GM12878 (cell line): ENCODE measurements at regions not wholly inside any gene's neighbourhood (a gene's known extent, or its start where the extent isn't known, plus 50 kb on each side); places are given as distances from the start of the nearest gene placed in this dataset.

Source experiments
- ATAC-seq: fragments of 200-7000 bp; cut with Tn5 transposase; 3 replicates; pipeline ENCODE4 v1.9.1; 2020; ENCODE audit warnings: mild to moderate bottlenecking, moderate library complexity
- BruUV-seq: library from RNA; stranded (reverse); fragments of 400-500 nt; replicated peaks from 2 replicates; lab custom pipeline; 2021; lab: Mats Ljungman, UMichigan
- CTCF ChIA-PET: fragments of 300-600 bp; sonication (Branson Sonifier 250); formaldehyde crosslinking; extraction: SDS; loops from one replicate; lab custom pipeline; 2021; ENCODE audit warnings: inconsistent platforms; lab: Yijun Ruan, JAX
- POLR2A ChIA-PET: fragments of 350-600 bp; formaldehyde crosslinking; extraction: SDS; loops from one replicate; lab custom pipeline; 2021; ENCODE audit warnings: inconsistent platforms; lab: Charles Lee
- RAD21 ChIA-PET: fragments of 300-600 bp; sonication (Branson Sonifier 250); formaldehyde crosslinking; loops from one replicate; lab custom pipeline; 2023; ENCODE audit warnings: antibody characterized with exemption; ENCODE audit not compliant: unreplicated experiment; lab: Charles Lee
- SMC1A ChIA-PET: fragments of 300-600 bp; sonication (Branson Sonifier 250); formaldehyde crosslinking; loops from one replicate; lab custom pipeline; 2023; ENCODE audit not compliant: unreplicated experiment, uncharacterized antibody; lab: Charles Lee
- DNase-seq: peaks from one replicate; pipeline ENCODE4 v3.0.0-alpha.2; 2011; ENCODE audit warnings: low read depth, low spot score
- FAIRE-seq: peaks from 3 replicates; lab custom pipeline; 2011; peaks lifted over from hg19 to GRCh38; lab: Jason Lieb, UNC
- H2AFZ ChIP-seq: 2 replicates; pipeline ENCODE4 v1.6.0; 2011; ENCODE audit warnings: low read depth, low read length, control low read depth; ENCODE audit not compliant: control insufficient read depth
- H3K27ac ChIP-seq: 2 replicates; pipeline ENCODE4 v1.5.1; 2011; ENCODE audit warnings: control low read depth; ENCODE audit not compliant: control insufficient read depth, insufficient read depth
- H3K27me3 ChIP-seq, 2 experiments: replicated peaks in 1 of 2; 2 replicates each; pipeline versions ENCODE4 v1.6.0 to v1.6.1; 2011; ENCODE audit warnings: low read length in 1 of 2; ENCODE audit not compliant: control insufficient read depth in 2 of 2, insufficient read depth in 2 of 2
- H3K36me3 ChIP-seq, 2 experiments: 2 replicates each; pipeline ENCODE4 v1.5.1; 2011; ENCODE audit warnings: low read length in 1 of 2; ENCODE audit not compliant: control insufficient read depth in 2 of 2, insufficient read depth in 2 of 2
- H3K4me1 ChIP-seq: 2 replicates; pipeline ENCODE4 v1.6.1; 2011; ENCODE audit warnings: mild to moderate bottlenecking, low read length, moderate library complexity, mixed read lengths; ENCODE audit not compliant: control insufficient read depth, insufficient read depth
- H3K4me2 ChIP-seq: 2 replicates; pipeline ENCODE4 v1.6.0; 2011; ENCODE audit warnings: control low read depth; ENCODE audit not compliant: control insufficient read depth, insufficient read depth
- H3K4me3 ChIP-seq: fragments of 200-600 bp; sonication (generic); 2 replicates; pipeline ENCODE4 v1.5.1; 2016
- H3K79me2 ChIP-seq: 2 replicates; pipeline ENCODE4 v1.6.0; 2011; ENCODE audit warnings: low read length; ENCODE audit not compliant: control insufficient read depth, insufficient read depth
- H3K9ac ChIP-seq: 2 replicates; pipeline ENCODE4 v1.8.0; 2011; ENCODE audit warnings: low read length, control low read depth, mixed read lengths; ENCODE audit not compliant: control insufficient read depth, insufficient read depth
- H3K9me3 ChIP-seq: replicated peaks from 3 replicates; pipeline ENCODE4 v1.5.1; 2011; ENCODE audit warnings: mild to moderate bottlenecking, low read length; ENCODE audit not compliant: control insufficient read depth, insufficient read depth
- H4K20me1 ChIP-seq: 2 replicates; pipeline ENCODE4 v1.6.0; 2011; ENCODE audit not compliant: control insufficient read depth, insufficient read depth
- CREM ChIP-seq: IDR thresholded peaks from 2 replicates; pipeline ENCODE4 v1.6.1; 2014; ENCODE audit warnings: antibody characterized with exemption, low read depth
- NR2F1 ChIP-seq: fragments of 450-650 bp; conservative IDR thresholded peaks from 2 replicates; pipeline ENCODE4 v1.6.1; 2017; ENCODE audit warnings: mild to moderate bottlenecking
- RAD51 ChIP-seq: fragments of 450-650 bp; IDR thresholded peaks from 2 replicates; pipeline ENCODE4 v1.6.1; 2016; ENCODE audit warnings: moderate library complexity, mild to moderate bottlenecking, inconsistent platforms
- SUZ12 ChIP-seq: fragments of 200-600 bp; sonication (generic); IDR thresholded peaks from one replicate; pipeline ENCODE4 v1.6.1; 2018; ENCODE audit warnings: antibody characterized with exemption, mild to moderate bottlenecking; ENCODE audit not compliant: unreplicated experiment
- WGBS: methylation state at CpG from one replicate; pipeline ENCODE4 v1.1.6; 2016; ENCODE audit warnings: low lambda C conversion rate; ENCODE audit not compliant: insufficient replicate concordance, insufficient coverage; ENCODE audit errors: missing lambda C conversion rate; 5-methylcytosine and 5-hydroxymethylcytosine counted together
- in situ Hi-C: fragments of 300-500 bp; cut with MboI; formaldehyde crosslinking; loops from 9 replicates; pipeline ENCODE4 v1.14.3; 2018; ENCODE audit warnings: mixed read lengths
- intact Hi-C: fragments of 100-400 bp; cut with micrococcal nuclease; formaldehyde crosslinking; loops from one replicate; pipeline ENCODE4 v1.14.2; 2022; ENCODE audit not compliant: unreplicated experiment
- TF ChIP-seq, protein P1 (sequence below): fragments of 450-650 bp; IDR thresholded peaks from 2 replicates; pipeline ENCODE4 v1.6.1; 2017; ENCODE audit warnings: low read depth, mild to moderate bottlenecking, moderate library complexity
- TF ChIP-seq, protein P2 (sequence below): fragments of 450-650 bp; IDR thresholded peaks from 2 replicates; pipeline ENCODE4 v1.6.1; 2017; ENCODE audit warnings: borderline replicate concordance

DNA sequence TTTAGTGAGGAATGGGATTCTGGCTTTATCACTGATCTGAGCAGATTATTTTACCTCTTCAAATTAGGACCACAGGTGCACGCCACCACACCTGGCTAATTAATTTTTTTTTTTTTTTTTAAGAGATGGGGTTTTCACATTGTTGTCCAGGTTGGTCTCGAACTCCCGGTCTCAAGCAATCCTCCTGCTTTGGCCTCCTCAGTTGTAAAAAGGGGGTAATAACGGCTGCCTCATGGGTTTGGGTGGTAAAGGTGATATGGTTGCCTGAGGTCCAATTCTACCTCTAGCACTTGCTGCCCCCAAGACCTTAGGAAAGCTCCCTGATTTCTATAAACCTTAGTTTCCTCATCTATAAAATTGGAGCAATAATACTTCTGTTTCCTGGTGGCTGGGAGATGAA, 130.7 kb upstream of the HS3ST2 start (continued):
- no peak for TF ChIP-seq SUZ12
- no peak for TF ChIP-seq NR2F1
- TF ChIP-seq CREM: no peak
- TF ChIP-seq, protein P1, sequence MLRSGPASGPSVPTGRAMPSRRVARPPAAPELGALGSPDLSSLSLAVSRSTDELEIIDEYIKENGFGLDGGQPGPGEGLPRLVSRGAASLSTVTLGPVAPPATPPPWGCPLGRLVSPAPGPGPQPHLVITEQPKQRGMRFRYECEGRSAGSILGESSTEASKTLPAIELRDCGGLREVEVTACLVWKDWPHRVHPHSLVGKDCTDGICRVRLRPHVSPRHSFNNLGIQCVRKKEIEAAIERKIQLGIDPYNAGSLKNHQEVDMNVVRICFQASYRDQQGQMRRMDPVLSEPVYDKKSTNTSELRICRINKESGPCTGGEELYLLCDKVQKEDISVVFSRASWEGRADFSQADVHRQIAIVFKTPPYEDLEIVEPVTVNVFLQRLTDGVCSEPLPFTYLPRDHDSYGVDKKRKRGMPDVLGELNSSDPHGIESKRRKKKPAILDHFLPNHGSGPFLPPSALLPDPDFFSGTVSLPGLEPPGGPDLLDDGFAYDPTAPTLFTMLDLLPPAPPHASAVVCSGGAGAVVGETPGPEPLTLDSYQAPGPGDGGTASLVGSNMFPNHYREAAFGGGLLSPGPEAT: no peak
- TF ChIP-seq, all 136 proteins: peak for 0

DNA sequence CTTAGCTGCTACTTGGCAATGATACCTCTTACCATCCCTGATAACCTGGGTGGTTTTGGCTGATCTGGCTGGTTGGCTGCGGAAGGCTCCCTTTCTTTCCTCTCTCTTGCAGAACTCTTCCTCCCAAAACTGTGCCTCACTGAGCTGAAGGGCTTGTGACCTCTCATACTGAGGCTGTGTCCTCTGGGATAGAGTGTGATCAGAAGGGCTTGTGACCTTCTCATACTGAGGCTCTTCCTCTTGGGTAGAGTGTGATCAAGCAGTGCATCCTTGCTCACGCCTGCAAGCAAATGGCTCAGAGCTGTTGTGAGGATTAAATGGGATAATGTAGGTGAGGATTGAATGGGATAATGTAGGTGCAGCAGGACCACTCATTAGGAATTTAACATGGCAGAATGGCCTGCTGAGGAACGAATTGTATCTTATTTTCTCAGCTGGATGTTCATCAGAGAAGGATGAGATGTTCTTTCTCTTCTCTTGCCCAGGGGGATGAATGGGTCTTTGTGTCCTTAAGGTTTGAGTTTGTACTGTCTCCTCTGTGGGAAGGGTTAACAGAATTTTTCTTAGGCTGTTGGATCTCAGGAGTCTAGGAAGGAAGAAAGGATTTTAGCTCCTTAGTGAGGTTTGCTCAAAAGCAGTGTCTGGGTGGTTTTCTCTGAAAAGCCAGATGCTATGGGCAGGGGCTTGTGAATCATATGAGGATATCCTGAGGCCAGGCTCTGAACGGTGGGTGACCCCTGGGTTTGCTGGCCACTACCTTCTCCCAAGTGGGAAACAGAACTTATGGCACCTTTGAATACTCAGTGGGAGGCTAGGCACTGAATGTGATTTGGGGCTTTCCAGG, 130.0 kb upstream of the HS3ST2 start:
- Histone ChIP-seq H3K79me2 (no peaks in the 10 kb centered on the region), H3K9me3 (no peaks in the 10 kb centered on the region), H3K9ac (no peak overlapping the region), H3K4me2 (no peak overlapping the region), H3K27ac (no peak overlapping the region), H4K20me1 (no peaks in the 10 kb centered on the region), H3K4me3 (no peak overlapping the region), H3K27me3 (no peaks in the 10 kb centered on the region), H3K4me1 (no peaks in the 10 kb centered on the region), H3K36me3 (no peaks in the 10 kb centered on the region), H2AFZ (no peak overlapping the region)
- ATAC-seq: no peak
- no TSS peak for BruUV-seq
- SMC1A ChIA-PET: interaction anchor here (1.1 to 1.4 kb wide), 5 partner anchors 9 to 1514 kb away, joined by 3 to 5 read pairs (median 3); no protein-coding TSS in a partner anchor
- RAD21 ChIA-PET: no interaction called here
- intact Hi-C loops (no loop called here), in situ Hi-C loops (no loop called here)
- CTCF ChIA-PET: interaction anchor here (0.7 kb wide), 1 partner anchor 13 kb away, joined by 3 read pairs; no protein-coding TSS in a partner anchor
- POLR2A ChIA-PET: no interaction called here
- FAIRE-seq: no peak
- WGBS: 28% methylated on average over 4 of the region's 4 CpGs
- no peak for DNase-seq
- TF ChIP-seq RAD51: no peak
- TF ChIP-seq, protein P2, sequence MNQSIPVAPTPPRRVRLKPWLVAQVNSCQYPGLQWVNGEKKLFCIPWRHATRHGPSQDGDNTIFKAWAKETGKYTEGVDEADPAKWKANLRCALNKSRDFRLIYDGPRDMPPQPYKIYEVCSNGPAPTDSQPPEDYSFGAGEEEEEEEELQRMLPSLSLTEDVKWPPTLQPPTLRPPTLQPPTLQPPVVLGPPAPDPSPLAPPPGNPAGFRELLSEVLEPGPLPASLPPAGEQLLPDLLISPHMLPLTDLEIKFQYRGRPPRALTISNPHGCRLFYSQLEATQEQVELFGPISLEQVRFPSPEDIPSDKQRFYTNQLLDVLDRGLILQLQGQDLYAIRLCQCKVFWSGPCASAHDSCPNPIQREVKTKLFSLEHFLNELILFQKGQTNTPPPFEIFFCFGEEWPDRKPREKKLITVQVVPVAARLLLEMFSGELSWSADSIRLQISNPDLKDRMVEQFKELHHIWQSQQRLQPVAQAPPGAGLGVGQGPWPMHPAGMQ: 0 out of 2 replicates have a peak, but pooled peaks have one; percentile 8
- TF ChIP-seq, all 136 proteins: peak for 1
